ENCODE measurements at regions not wholly inside any gene's neighbourhood (a gene's known extent, or its start where the extent isn't known, plus 50 kb on each side); places are given as distances from the start of the nearest gene placed in this dataset.

DNA sequence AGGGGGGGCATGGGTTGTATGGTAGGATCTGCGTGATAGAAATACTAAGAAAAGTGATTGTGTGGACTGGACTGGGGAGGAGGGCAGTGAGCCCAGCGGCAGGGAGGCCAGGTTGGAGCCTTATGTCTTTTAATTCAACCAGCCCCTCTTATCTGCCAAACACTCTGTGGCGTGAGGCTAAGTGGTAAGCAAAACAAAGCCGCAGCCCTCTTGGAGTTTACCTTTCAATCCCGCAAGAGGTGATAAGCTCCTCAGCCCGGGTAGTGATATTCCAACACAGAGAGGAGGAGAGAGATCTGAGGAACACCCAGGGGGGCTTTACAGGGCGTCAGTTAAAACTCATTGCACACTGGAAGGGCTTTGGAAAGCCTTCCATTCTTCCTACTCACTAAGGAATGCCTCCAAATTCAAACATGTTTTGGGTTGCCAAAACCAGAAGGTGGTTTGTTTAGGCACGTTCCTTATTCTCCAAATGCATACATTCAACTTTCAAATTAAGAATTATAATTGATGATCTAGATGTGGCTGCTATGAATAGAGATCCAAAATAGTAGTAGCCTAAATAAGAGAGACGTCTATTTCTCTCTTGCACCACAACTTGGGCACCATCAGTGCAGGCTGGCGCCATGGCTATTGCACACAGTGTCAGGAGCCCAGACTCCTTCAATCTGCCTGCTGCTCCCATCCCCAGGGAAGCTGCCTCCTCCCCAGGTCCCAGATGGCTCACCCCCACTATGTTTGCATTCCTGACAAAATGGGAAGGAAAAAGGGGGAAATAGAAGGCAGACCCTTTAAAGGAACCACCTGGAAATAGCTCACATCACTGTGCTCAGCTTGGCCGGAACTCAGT lies 75.1 kb upstream of the FSTL4 start:
- TF ChIP-seq, protein P1, sequence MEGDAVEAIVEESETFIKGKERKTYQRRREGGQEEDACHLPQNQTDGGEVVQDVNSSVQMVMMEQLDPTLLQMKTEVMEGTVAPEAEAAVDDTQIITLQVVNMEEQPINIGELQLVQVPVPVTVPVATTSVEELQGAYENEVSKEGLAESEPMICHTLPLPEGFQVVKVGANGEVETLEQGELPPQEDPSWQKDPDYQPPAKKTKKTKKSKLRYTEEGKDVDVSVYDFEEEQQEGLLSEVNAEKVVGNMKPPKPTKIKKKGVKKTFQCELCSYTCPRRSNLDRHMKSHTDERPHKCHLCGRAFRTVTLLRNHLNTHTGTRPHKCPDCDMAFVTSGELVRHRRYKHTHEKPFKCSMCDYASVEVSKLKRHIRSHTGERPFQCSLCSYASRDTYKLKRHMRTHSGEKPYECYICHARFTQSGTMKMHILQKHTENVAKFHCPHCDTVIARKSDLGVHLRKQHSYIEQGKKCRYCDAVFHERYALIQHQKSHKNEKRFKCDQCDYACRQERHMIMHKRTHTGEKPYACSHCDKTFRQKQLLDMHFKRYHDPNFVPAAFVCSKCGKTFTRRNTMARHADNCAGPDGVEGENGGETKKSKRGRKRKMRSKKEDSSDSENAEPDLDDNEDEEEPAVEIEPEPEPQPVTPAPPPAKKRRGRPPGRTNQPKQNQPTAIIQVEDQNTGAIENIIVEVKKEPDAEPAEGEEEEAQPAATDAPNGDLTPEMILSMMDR (conservative IDR thresholded peaks at IDR 0.05): no peak
- no peak for TF ChIP-seq ZFX (IDR thresholded peaks at IDR 0.05)
